Stimulated activated CD8-positive, alpha-beta memory T cell treated with anti-CD3 and anti-CD28 coated beads, Interleukin-12 subunit alpha, Interleukin-12 subunit beta, amount 100 ng/mL, for 24 hours (primary cell): ENCODE measurements at regions not wholly inside any gene's neighbourhood (a gene's known extent, or its start where the extent isn't known, plus 50 kb on each side); places are given as distances from the start of the nearest gene placed in this dataset.

ENCODE experiments used
- DNase-seq: peaks from one replicate; pipeline ENCODE4 v3.0.0-alpha.2; 2020; ENCODE audit errors: extremely low read depth

GRCh38 chr2:81234711-81235110 is 930.2 kb upstream of the LRRTM1 start:
- DNase-seq = no peak

GRCh38 chr2:81225756-81226155 is 921.2 kb upstream of the LRRTM1 start:
- no peak for DNase-seq

GRCh38 chr2:81213598-81213997 is 909.0 kb upstream of the LRRTM1 start:
- DNase-seq = no peak

- DNase-seq = no peak
These were observed 901.7 kb upstream of the LRRTM1 start for GRCh38 chr2:81206216-81206615.

GRCh38 chr2:81196933-81197628 is 892.5 kb upstream of the LRRTM1 start:
- DNase-seq = no peak

- no peak for DNase-seq
These were observed 891.9 kb upstream of the LRRTM1 start for GRCh38 chr2:81196383-81196851.

- no peak for DNase-seq
These were observed 891.3 kb upstream of the LRRTM1 start for GRCh38 chr2:81195774-81196382.

GRCh38 chr2:81195017-81195773 is 890.6 kb upstream of the LRRTM1 start:
- DNase-seq = no peak

- no peak for DNase-seq
These were observed 890.0 kb upstream of the LRRTM1 start for GRCh38 chr2:81194581-81194980.

GRCh38 chr2:81194176-81194575 is 889.6 kb upstream of the LRRTM1 start:
- no peak for DNase-seq

- no peak for DNase-seq
These were observed 877.3 kb upstream of the LRRTM1 start for GRCh38 chr2:81181845-81182244.

GRCh38 chr2:81171447-81171846 is 866.9 kb upstream of the LRRTM1 start:
- no peak for DNase-seq

GRCh38 chr2:81163583-81163982 is 859.0 kb upstream of the LRRTM1 start:
- DNase-seq = no peak

GRCh38 chr2:81158505-81158904 is 854.0 kb upstream of the LRRTM1 start:
- DNase-seq = no peak

GRCh38 chr2:81148323-81148722 is 843.8 kb upstream of the LRRTM1 start:
- DNase-seq = no peak

GRCh38 chr2:81136296-81136695 is 831.7 kb upstream of the LRRTM1 start:
- no peak for DNase-seq

- DNase-seq = no peak
These were observed 792.8 kb upstream of the LRRTM1 start for GRCh38 chr2:81097361-81097760.

GRCh38 chr2:81093031-81093430 is 788.5 kb upstream of the LRRTM1 start:
- no peak for DNase-seq

GRCh38 chr2:81087646-81088045 is 783.1 kb upstream of the LRRTM1 start:
- no peak for DNase-seq

GRCh38 chr2:81084101-81084500 is 779.5 kb upstream of the LRRTM1 start:
- no peak for DNase-seq

GRCh38 chr2:81078631-81079030 is 774.1 kb upstream of the LRRTM1 start:
- DNase-seq = no peak

- no peak for DNase-seq
These were observed 773.5 kb upstream of the LRRTM1 start for GRCh38 chr2:81078102-81078501.

GRCh38 chr2:81077396-81077795 is 772.8 kb upstream of the LRRTM1 start:
- DNase-seq = no peak
